SK-N-SH (cell line): ENCODE measurements at regions not wholly inside any gene's neighbourhood (a gene's known extent, or its start where the extent isn't known, plus 50 kb on each side); places are given as distances from the start of the nearest gene placed in this dataset.

Experiments used
- CTCF ChIA-PET: fragments of 300-600, 350-600 bp; formaldehyde crosslinking; extraction: SDS; loops from one replicate; lab custom pipeline; 2021; lab: Yijun Ruan, JAX
- POLR2A ChIA-PET: fragments of 350-600 bp; sonication (Branson Sonifier 250); formaldehyde crosslinking; extraction: SDS; loops from one replicate; lab custom pipeline; 2020; ENCODE audit warnings: antibody characterized with exemption, inconsistent platforms; lab: Yijun Ruan, JAX
- DNase-seq: peaks from one replicate; pipeline ENCODE4 v3.0.0; 2012
- H2AFZ ChIP-seq: fragments of 200-600 bp; sonication (generic); 2 replicates; pipeline ENCODE4 v1.8.1; 2016; ENCODE audit warnings: antibody characterized with exemption, mild to moderate bottlenecking, low read depth
- H3F3A ChIP-seq: fragments of 200-600 bp; sonication (generic); replicated peaks from 2 replicates; pipeline ENCODE3; 2016; ENCODE audit warnings: antibody characterized with exemption, mild to moderate bottlenecking; ENCODE audit not compliant: insufficient read depth
- H3K27ac ChIP-seq, 2 experiments: fragments of 200-500 bp in 1 of 2; fragments of 200-600 bp in 1 of 2; sonication (Bioruptor generic) in 1 of 2; sonication (generic), shearing (Covaris generic) in 1 of 2; 2 replicates each; pipeline versions ENCODE4 v1.5.1 to v1.6.1; 2014 to 2016; ENCODE audit warnings: low read depth in 2 of 2, inconsistent platforms in 1 of 2, low read length in 1 of 2, mild to moderate bottlenecking in 1 of 2, mixed read lengths in 1 of 2
- H3K27me3 ChIP-seq: fragments of 200-600 bp; sonication (generic), shearing (Covaris generic); 2 replicates; pipeline ENCODE4 v1.6.1; 2016; ENCODE audit warnings: mixed run types; ENCODE audit not compliant: insufficient read depth
- H3K36me3 ChIP-seq, 2 experiments: fragments of 200-500 bp in 1 of 2; fragments of 200-600 bp in 1 of 2; sonication (Bioruptor generic) in 1 of 2; sonication (generic) in 1 of 2; replicated peaks in 1 of 2; 2 replicates each; pipeline versions ENCODE3 to v1.5.1; 2014 to 2016; ENCODE audit warnings: low read length in 1 of 2, mild to moderate bottlenecking in 1 of 2; ENCODE audit not compliant: insufficient read depth in 2 of 2, control insufficient read depth in 1 of 2
- H3K4me1 ChIP-seq, 2 experiments: fragments of 200-500 bp in 1 of 2; fragments of 200-600 bp in 1 of 2; sonication (Bioruptor generic) in 1 of 2; sonication (generic), shearing (Covaris generic) in 1 of 2; 2 replicates each; pipeline versions ENCODE4 v1.5.1 to v1.6.1; 2014 to 2016; ENCODE audit warnings: low read depth in 1 of 2, low read length in 1 of 2, mixed run types in 1 of 2; ENCODE audit not compliant: insufficient read depth in 2 of 2, control insufficient read depth in 1 of 2
- H3K4me2 ChIP-seq: fragments of 200-600 bp; sonication (generic), shearing (Covaris generic); 2 replicates; pipeline ENCODE4 v1.6.1; 2017; ENCODE audit warnings: mixed run types
- H3K4me3 ChIP-seq, 2 experiments: fragments of 200-500 bp in 1 of 2; fragments of 200-600 bp in 1 of 2; sonication (Bioruptor generic) in 1 of 2; sonication (generic), shearing (Covaris generic) in 1 of 2; 2 replicates each; pipeline versions ENCODE4 v1.5.1 to v1.8.1; 2014 to 2016; ENCODE audit warnings: low read depth in 2 of 2, inconsistent platforms in 1 of 2, low read length in 1 of 2, mild to moderate bottlenecking in 1 of 2, mixed read lengths in 1 of 2, moderate library complexity in 1 of 2
- H3K79me2 ChIP-seq: fragments of 200-600 bp; sonication (generic); 2 replicates; pipeline ENCODE4 v1.8.1; 2017; ENCODE audit warnings: mild to moderate bottlenecking; ENCODE audit not compliant: insufficient read depth
- H3K9ac ChIP-seq: fragments of 200-600 bp; sonication (generic); 2 replicates; pipeline ENCODE4 v1.6.1; 2017; ENCODE audit warnings: mixed run types
- H3K9me2 ChIP-seq: fragments of 200-600 bp; sonication (generic); 2 replicates; pipeline ENCODE4 v1.6.1; 2017; ENCODE audit warnings: mixed run types
- H3K9me3 ChIP-seq: fragments of 200-600 bp; sonication (generic); 2 replicates; pipeline ENCODE4 v1.6.1; 2017; ENCODE audit warnings: mixed run types, mild to moderate bottlenecking, moderate library complexity
- H4K20me1 ChIP-seq: fragments of 200-600 bp; sonication (generic); 2 replicates; pipeline ENCODE4 v1.6.1; 2017; ENCODE audit warnings: mild to moderate bottlenecking, mixed run types; ENCODE audit not compliant: insufficient read depth
- CHD2 ChIP-seq: fragments of 150-350 bp; IDR thresholded peaks from 2 replicates; pipeline ENCODE4 v1.6.1; 2018; ENCODE audit warnings: low read length; ENCODE audit not compliant: partially characterized antibody
- IRF3 ChIP-seq: fragments of 150-350 bp; IDR thresholded peaks from 2 replicates; pipeline ENCODE4 v1.6.1; 2016; ENCODE audit warnings: mild to moderate bottlenecking, low read depth, low read length
- JUND ChIP-seq: IDR thresholded peaks from 2 replicates; pipeline ENCODE4 v1.4.0; 2012
- MEF2A ChIP-seq: IDR thresholded peaks from 2 replicates; pipeline ENCODE4 v1.4.0; 2012; ENCODE audit warnings: low read depth, borderline replicate concordance
- MXI1 ChIP-seq: IDR thresholded peaks from 2 replicates; pipeline ENCODE4 v1.6.1; 2012; ENCODE audit warnings: mild to moderate bottlenecking, low read depth, low read length, improper control_type of control experiment
- PBX3 ChIP-seq: IDR thresholded peaks from 2 replicates; pipeline ENCODE4; 2012
- POLR2AphosphoS5 ChIP-seq: IDR thresholded peaks from 2 replicates; pipeline ENCODE4 v1.6.1; 2012; ENCODE audit warnings: low read depth, low read length
- RCOR1 ChIP-seq: fragments of 150-350 bp; IDR thresholded peaks from 2 replicates; pipeline ENCODE4 v1.6.1; 2017; ENCODE audit warnings: antibody characterized with exemption, low read length
- RFX5 ChIP-seq: IDR thresholded peaks from 2 replicates; pipeline ENCODE4 v1.6.1; 2012; ENCODE audit warnings: mild to moderate bottlenecking, improper control_type of control experiment, low read length
- WGBS: methylation state at CpG from one replicate; pipeline ENCODE4 v1.1.6; 2017; ENCODE audit warnings: low lambda C conversion rate; 5-methylcytosine and 5-hydroxymethylcytosine counted together
- small RNA-seq, 7 experiments: library from RNA; depleted of rRNA; stranded (forward); fragments of <200 nt; gene quantifications; one replicate each; pipeline ENCODE3, GENCODE V24; 2012

- no peak overlapping the region for H3K27ac ChIP-seq
- no peaks in the 10 kb centered on the region for H3K36me3 ChIP-seq
- no peaks in the 10 kb centered on the region for H3K4me1 ChIP-seq
- H3K79me2 ChIP-seq: no peaks in the 10 kb centered on the region
- ChIA-PET CTCF (no interaction called here), POLR2A (no interaction called here)
- no peaks in the 10 kb centered on the region for H4K20me1 ChIP-seq
- H2AFZ ChIP-seq: no peak overlapping the region
- H3K9ac ChIP-seq: no peak overlapping the region
- H3F3A ChIP-seq: no peaks in the 10 kb centered on the region
- no peak overlapping the region for H3K4me2 ChIP-seq
- TF ChIP-seq MXI1 (no peak), POLR2AphosphoS5 (no peak), RFX5 (no peak), IRF3 (no peak), CHD2 (no peak), PBX3 (no peak), JUND (no peak), RCOR1 (no peak), MEF2A (no peak)
- DNase-seq: no peak
- H3K9me2 ChIP-seq: no peaks in the 10 kb centered on the region; the same call in 1 of the 2 replicates
- no peaks in the 10 kb centered on the region for H3K9me3 ChIP-seq
- H3K27me3 ChIP-seq: peaks cover 25% of the 10 kb centered on the region; the same call in 1 of the 2 replicates
- WGBS: 5% methylated on average over 5 of the region's 5 CpGs
- no peak overlapping the region for H3K4me3 ChIP-seq
Measured at GRCh38 chr3:192082730-192083660, 622.0 kb downstream of the PYDC2 start.

Small RNA genes lying in the stretch of these regions (small RNA-seq; reads per million reads assigned to genes)
- gene RF00019: 0 reads per million in 7 experiments
